SU-DHL-6 (cell line): ENCODE measurements at regions not wholly inside any gene's neighbourhood (a gene's known extent, or its start where the extent isn't known, plus 50 kb on each side); places are given as distances from the start of the nearest gene placed in this dataset.

Experiments
- H2AFZ ChIP-seq: fragments of 200-600 bp; sonication (generic); 2 replicates; pipeline ENCODE4 v1.6.1; 2014; ENCODE audit warnings: low read depth, mild to moderate bottlenecking, moderate library complexity, mixed read lengths, antibody characterized with exemption, low read length; ENCODE audit not compliant: severe bottlenecking
- H3F3A ChIP-seq: fragments of 200-600 bp; shearing (Covaris generic); 2 replicates; pipeline ENCODE4 v1.6.0; 2016; ENCODE audit warnings: antibody characterized with exemption, mild to moderate bottlenecking; ENCODE audit not compliant: insufficient read depth
- H3K27ac ChIP-seq: fragments of 200-600 bp; sonication (generic); 2 replicates; pipeline ENCODE4 v1.5.1; 2016; ENCODE audit warnings: low read depth, mild to moderate bottlenecking, low read length, moderate library complexity, mixed read lengths
- H3K27me3 ChIP-seq: fragments of 200-600 bp; sonication (generic), shearing (Covaris generic); 2 replicates; pipeline ENCODE4 v1.6.0; 2014; ENCODE audit warnings: mild to moderate bottlenecking, low read length
- H3K36me3 ChIP-seq: fragments of 200-600 bp; sonication (generic); 2 replicates; pipeline ENCODE4 v1.6.1; 2014; ENCODE audit warnings: mild to moderate bottlenecking, low read length, mixed read lengths
- H3K4me2 ChIP-seq: fragments of 300-600, 200-600 bp; shearing (Covaris generic), sonication (generic); 2 replicates; pipeline ENCODE4 v1.6.0; 2014; ENCODE audit warnings: low read length, low read depth, mild to moderate bottlenecking; ENCODE audit not compliant: poor library complexity, severe bottlenecking
- H3K4me3 ChIP-seq: fragments of 200-600 bp; sonication (generic); 2 replicates; pipeline ENCODE4 v1.5.1; 2014; ENCODE audit warnings: antibody characterized with exemption, low read length, mild to moderate bottlenecking, mixed read lengths; ENCODE audit not compliant: insufficient read depth, poor library complexity, severe bottlenecking
- H3K79me2 ChIP-seq: fragments of 200-600 bp; sonication (generic); 2 replicates; pipeline ENCODE4 v1.6.1; 2014; ENCODE audit warnings: mild to moderate bottlenecking, low read length, moderate library complexity; ENCODE audit not compliant: insufficient read depth
- H3K9ac ChIP-seq: fragments of 200-600 bp; sonication (generic); 2 replicates; pipeline ENCODE4 v1.7.0; 2014; ENCODE audit warnings: mild to moderate bottlenecking, low read length
- H3K9me2 ChIP-seq: fragments of 200-600 bp; sonication (generic); replicated peaks from 2 replicates; pipeline ENCODE4 v1.6.1; 2014; ENCODE audit warnings: low read length; ENCODE audit not compliant: insufficient read depth
- H3K9me3 ChIP-seq: fragments of 200-600 bp; sonication (generic); 2 replicates; pipeline ENCODE4 v1.6.1; 2014; ENCODE audit warnings: low read length, mixed read lengths; ENCODE audit not compliant: insufficient read depth
- H4K20me1 ChIP-seq: fragments of 200-600 bp; sonication (generic); 2 replicates; pipeline ENCODE4 v1.6.1; 2014; ENCODE audit warnings: low read depth, mild to moderate bottlenecking, antibody characterized with exemption, low read length, moderate library complexity, mixed read lengths
- EZH2phosphoT487 ChIP-seq: fragments of 200-600 bp; sonication (generic), shearing (Covaris generic); conservative IDR thresholded peaks from 2 replicates; pipeline ENCODE4 v1.6.1; 2018; ENCODE audit warnings: mild to moderate bottlenecking, antibody characterized with exemption, low read length, moderate library complexity, mixed read lengths
- TF ChIP-seq, protein P1 (sequence below): fragments of 200-600 bp; sonication (generic); IDR thresholded peaks from one replicate; pipeline ENCODE4 v1.5.1; 2017; ENCODE audit warnings: antibody characterized with exemption, mild to moderate bottlenecking, low read length, moderate library complexity; ENCODE audit not compliant: insufficient read depth, poor library complexity, severe bottlenecking

DNA sequence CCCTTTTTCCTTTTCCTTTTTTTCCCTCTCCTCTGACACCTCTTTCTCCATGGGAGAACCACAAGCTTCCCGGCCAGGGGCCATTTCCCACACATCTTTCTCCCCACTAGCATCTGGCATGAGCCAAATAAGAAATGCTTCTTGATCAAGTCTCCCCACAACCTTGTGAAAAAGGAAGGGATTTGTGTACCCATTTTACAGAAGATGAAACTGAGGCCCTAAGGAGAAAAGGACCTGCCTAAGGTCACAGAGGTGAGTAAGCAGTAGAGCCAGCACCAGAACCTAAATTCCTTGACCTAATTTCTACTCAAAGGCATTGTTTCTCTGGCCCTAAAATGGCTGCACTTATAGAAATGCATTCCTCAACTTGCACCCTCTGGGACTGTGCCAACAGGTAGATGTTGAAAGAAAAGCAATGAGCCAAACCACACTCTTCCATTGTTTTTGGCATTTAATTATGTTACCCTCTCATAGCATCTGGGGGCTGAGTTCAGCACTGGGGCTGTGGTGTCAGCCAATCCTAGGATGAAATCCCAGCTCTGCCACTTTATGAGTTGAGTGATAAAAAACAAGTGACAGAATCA, 81.7 kb upstream of the TLE3 start:
- Histone ChIP-seq H3K79me2 (no peaks in the 10 kb centered on the region), H3K27ac (no peak overlapping the region), H3K9me2 (no peaks in the 10 kb centered on the region), H4K20me1 (no peaks in the 10 kb centered on the region), H2AFZ (no peak overlapping the region), H3K36me3 (no peaks in the 10 kb centered on the region), H3K4me2 (no peak overlapping the region), H3K9ac (no peak overlapping the region), H3K4me3 (no peak overlapping the region), H3F3A (no peaks in the 10 kb centered on the region), H3K9me3 (no peaks in the 10 kb centered on the region), H3K27me3 (no peaks in the 10 kb centered on the region)
- no peak for TF ChIP-seq EZH2phosphoT487
- TF ChIP-seq, protein P1, sequence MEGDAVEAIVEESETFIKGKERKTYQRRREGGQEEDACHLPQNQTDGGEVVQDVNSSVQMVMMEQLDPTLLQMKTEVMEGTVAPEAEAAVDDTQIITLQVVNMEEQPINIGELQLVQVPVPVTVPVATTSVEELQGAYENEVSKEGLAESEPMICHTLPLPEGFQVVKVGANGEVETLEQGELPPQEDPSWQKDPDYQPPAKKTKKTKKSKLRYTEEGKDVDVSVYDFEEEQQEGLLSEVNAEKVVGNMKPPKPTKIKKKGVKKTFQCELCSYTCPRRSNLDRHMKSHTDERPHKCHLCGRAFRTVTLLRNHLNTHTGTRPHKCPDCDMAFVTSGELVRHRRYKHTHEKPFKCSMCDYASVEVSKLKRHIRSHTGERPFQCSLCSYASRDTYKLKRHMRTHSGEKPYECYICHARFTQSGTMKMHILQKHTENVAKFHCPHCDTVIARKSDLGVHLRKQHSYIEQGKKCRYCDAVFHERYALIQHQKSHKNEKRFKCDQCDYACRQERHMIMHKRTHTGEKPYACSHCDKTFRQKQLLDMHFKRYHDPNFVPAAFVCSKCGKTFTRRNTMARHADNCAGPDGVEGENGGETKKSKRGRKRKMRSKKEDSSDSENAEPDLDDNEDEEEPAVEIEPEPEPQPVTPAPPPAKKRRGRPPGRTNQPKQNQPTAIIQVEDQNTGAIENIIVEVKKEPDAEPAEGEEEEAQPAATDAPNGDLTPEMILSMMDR = no peak

DNA sequence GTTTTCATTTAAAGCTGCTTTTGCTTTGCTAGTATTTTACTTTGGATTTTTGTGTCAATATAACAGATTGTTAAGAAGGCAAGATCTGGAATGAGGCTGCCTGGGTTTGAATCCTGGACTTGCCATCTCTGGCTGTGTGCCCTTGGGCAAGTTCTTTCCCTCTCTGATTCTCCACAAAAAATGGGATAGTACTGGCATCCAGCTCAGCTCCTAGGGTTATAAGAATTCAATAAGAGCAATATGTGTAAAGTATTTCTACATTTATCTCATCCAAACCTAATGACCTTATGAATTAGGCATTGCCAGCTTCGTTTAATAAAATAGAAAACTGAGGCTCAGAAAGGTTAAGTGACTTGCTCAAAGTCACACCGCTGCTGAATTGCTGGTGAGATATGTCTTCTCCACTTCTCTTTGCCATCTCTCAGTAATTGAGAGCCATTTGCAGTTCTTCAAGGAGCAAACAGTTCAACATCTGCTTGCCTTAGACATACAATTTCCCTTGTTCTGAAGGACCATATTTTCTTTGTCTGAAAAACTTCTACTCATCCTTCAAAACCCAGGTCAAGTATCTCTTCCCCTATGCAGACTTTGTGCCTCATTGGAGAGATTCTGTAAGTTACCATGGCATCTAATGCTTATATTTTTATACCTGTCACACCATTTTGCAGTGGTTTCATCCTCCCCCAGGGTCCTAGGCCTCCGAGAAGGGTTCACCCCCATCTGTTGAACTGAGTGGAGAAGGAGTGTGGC, 80.8 kb upstream of the TLE3 start:
- Histone ChIP-seq H3K27me3 (no peaks in the 10 kb centered on the region), H3K27ac (no peak overlapping the region), H3K9me2 (no peaks in the 10 kb centered on the region), H3K4me3 (no peak overlapping the region), H4K20me1 (no peaks in the 10 kb centered on the region), H3K79me2 (no peaks in the 10 kb centered on the region), H3F3A (no peaks in the 10 kb centered on the region), H3K36me3 (no peaks in the 10 kb centered on the region), H3K4me2 (no peak overlapping the region), H3K9ac (no peak overlapping the region), H2AFZ (no peak overlapping the region), H3K9me3 (no peaks in the 10 kb centered on the region)
- TF ChIP-seq, protein P1 = no peak
- no peak for TF ChIP-seq EZH2phosphoT487

DNA sequence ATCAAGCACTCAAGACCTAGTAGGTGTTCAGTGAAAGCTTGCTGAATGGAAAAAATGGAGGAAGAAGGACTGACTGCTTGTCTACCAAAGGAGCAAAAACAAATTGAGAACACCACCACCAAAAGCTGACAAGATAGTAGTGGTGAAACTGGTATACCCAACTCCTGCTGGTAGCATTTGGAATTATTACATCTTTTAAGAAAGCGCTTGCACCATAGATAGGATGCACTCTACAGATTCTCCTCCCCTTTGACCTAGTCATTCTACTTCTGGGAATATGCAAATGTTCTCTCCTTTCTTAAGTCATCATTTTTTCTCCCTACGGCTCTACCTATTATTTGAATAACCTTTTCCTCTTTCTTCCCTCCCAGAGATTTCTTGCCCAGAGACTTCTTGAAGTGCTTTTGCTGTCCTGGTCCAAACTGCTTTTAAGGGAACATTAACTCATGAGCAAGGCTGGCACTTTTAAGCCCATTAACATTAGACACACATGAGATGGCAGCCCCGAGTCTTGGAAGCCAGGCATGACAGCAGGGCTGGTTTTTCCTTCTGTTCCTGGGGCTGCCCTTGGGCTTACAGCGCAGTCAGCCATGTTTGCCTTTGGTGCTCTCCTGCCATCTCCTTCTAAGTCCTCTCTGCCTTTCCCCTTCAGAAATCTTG, 75.0 kb upstream of the TLE3 start:
- Histone ChIP-seq H3K79me2 (no peaks in the 10 kb centered on the region), H3K36me3 (no peaks in the 10 kb centered on the region), H3K27me3 (no peaks in the 10 kb centered on the region), H3K4me2 (no peak overlapping the region), H4K20me1 (no peaks in the 10 kb centered on the region), H3K27ac (no peak overlapping the region), H3K4me3 (no peak overlapping the region), H3K9ac (no peak overlapping the region), H3K9me3 (no peaks in the 10 kb centered on the region), H3K9me2 (no peaks in the 10 kb centered on the region), H3F3A (no peaks in the 10 kb centered on the region), H2AFZ (no peak overlapping the region)
- no peak for TF ChIP-seq EZH2phosphoT487
- TF ChIP-seq, protein P1 = no peak
